HCT116 (cell line): ENCODE measurements at regions not wholly inside any gene's neighbourhood (a gene's known extent, or its start where the extent isn't known, plus 50 kb on each side); places are given as distances from the start of the nearest gene placed in this dataset.

Experiments used
- ATAC-seq: fragments of 200-7000 bp; cut with Tn5 transposase; 2 replicates; pipeline ENCODE4 v1.9.1; 2020; ENCODE audit warnings: mild to moderate bottlenecking, moderate library complexity
- BruUV-seq: library from RNA; stranded (reverse); fragments of 400-500 nt; replicated peaks from 2 replicates; lab custom pipeline; 2021; lab: Mats Ljungman, UMichigan
- CTCF ChIA-PET: fragments of 300-600 bp; sonication (Branson Sonifier 250); formaldehyde crosslinking; loops from one replicate; lab custom pipeline; 2021; ENCODE audit warnings: antibody characterized with exemption; lab: Charles Lee
- POLR2A ChIA-PET: fragments of 300-600, 350-600 bp; sonication (Branson Sonifier 250); formaldehyde crosslinking; loops from one replicate; lab custom pipeline; 2021; ENCODE audit warnings: antibody characterized with exemption; lab: Charles Lee
- RAD21 ChIA-PET, 2 experiments: fragments of 300-600 bp; sonication (Branson Sonifier 250); formaldehyde crosslinking; loops; one replicate each; lab custom pipeline; 2023; ENCODE audit warnings: low total read pairs in 2 of 2; ENCODE audit not compliant: uncharacterized antibody in 2 of 2, unreplicated experiment in 2 of 2, low non-redundant PET in 1 of 2; lab: Charles Lee
- DNase-seq: peaks from one replicate; pipeline ENCODE4 v3.0.0-alpha.2; 2010; ENCODE audit warnings: low read depth, low spot score
- H2AFZ ChIP-seq: fragments of 200-600 bp; shearing (Covaris generic), sonication (generic); 2 replicates; pipeline ENCODE4 v1.6.1; 2017; ENCODE audit warnings: low read depth, mixed run types, mixed read lengths, antibody characterized with exemption, low read length; ENCODE audit not compliant: poor library complexity, severe bottlenecking
- H3K27ac ChIP-seq: 2 replicates; pipeline ENCODE4 v1.5.1; 2012; ENCODE audit warnings: low read depth, low read length
- H3K27me3 ChIP-seq: fragments of 200-600 bp; sonication (generic); 2 replicates; pipeline ENCODE4 v1.6.1; 2016; ENCODE audit warnings: mixed run types, low read length, mixed read lengths; ENCODE audit not compliant: insufficient read depth
- H3K36me3 ChIP-seq, 2 experiments: fragments of 200-500 bp in 1 of 2; fragments of 200-600 bp in 1 of 2; sonication (Bioruptor generic) in 1 of 2; sonication (generic) in 1 of 2; 2 replicates each; pipeline versions ENCODE4 v1.5.1 to v1.6.1; 2014 to 2016; ENCODE audit warnings: low read length in 2 of 2, inconsistent platforms in 1 of 2, mixed read lengths in 1 of 2, mixed run types in 1 of 2; ENCODE audit not compliant: insufficient read depth in 2 of 2, control insufficient read depth in 1 of 2
- H3K4me1 ChIP-seq, 2 experiments: fragments of 200-600 bp in 1 of 2; sonication (generic) in 1 of 2; 2 replicates each; pipeline versions ENCODE4 v1.5.1 to v1.6.1; 2012 to 2017; ENCODE audit warnings: low read length in 2 of 2, inconsistent platforms in 1 of 2, mild to moderate bottlenecking in 1 of 2, mixed read lengths in 1 of 2, mixed run types in 1 of 2, moderate library complexity in 1 of 2; ENCODE audit not compliant: insufficient read depth in 2 of 2, control insufficient read depth in 1 of 2
- H3K4me2 ChIP-seq: fragments of 200-600 bp; sonication (generic); 2 replicates; pipeline ENCODE4 v1.6.1; 2017; ENCODE audit warnings: mixed run types, low read length, mixed read lengths
- H3K4me3 ChIP-seq, 2 experiments: fragments of 200-600 bp in 1 of 2; sonication (generic) in 1 of 2; replicated peaks in 1 of 2; 2 replicates each; pipeline ENCODE4 v1.5.1; 2011 to 2016; ENCODE audit warnings: low read length in 2 of 2, control low read depth in 1 of 2, low read depth in 1 of 2, mild to moderate bottlenecking in 1 of 2, mixed read lengths in 1 of 2, mixed run types in 1 of 2
- H3K79me2 ChIP-seq: fragments of 200-600 bp; sonication (generic); 2 replicates; pipeline ENCODE4 v1.6.1; 2017; ENCODE audit warnings: mild to moderate bottlenecking, mixed run types, low read length, moderate library complexity, mixed read lengths; ENCODE audit not compliant: insufficient read depth
- H3K9ac ChIP-seq: fragments of 200-600 bp; sonication (generic); 2 replicates; pipeline ENCODE4 v1.6.1; 2016; ENCODE audit warnings: low read length, mixed read lengths
- H3K9me2 ChIP-seq: fragments of 200-600 bp; sonication (generic), shearing (Covaris generic); 2 replicates; pipeline ENCODE4 v1.6.1; 2017; ENCODE audit warnings: mixed run types, mild to moderate bottlenecking, moderate library complexity; ENCODE audit not compliant: insufficient read depth
- H3K9me3 ChIP-seq, 2 experiments: fragments of 200-500 bp in 1 of 2; fragments of 200-600 bp in 1 of 2; sonication (Bioruptor generic) in 1 of 2; sonication (generic) in 1 of 2; 2 replicates each; pipeline ENCODE4 v1.6.1; 2014 to 2017; ENCODE audit warnings: low read length in 2 of 2, mixed read lengths in 2 of 2, inconsistent platforms in 1 of 2, low read depth in 1 of 2, mild to moderate bottlenecking in 1 of 2, mixed run types in 1 of 2, moderate library complexity in 1 of 2; ENCODE audit not compliant: control insufficient read depth in 1 of 2, insufficient read depth in 1 of 2
- H4K20me1 ChIP-seq: fragments of 200-600 bp; sonication (generic), shearing (Covaris generic); 2 replicates; pipeline ENCODE4 v1.6.1; 2017; ENCODE audit warnings: mixed run types, mild to moderate bottlenecking, moderate library complexity; ENCODE audit not compliant: insufficient read depth
- CBX3 ChIP-seq: IDR thresholded peaks from 2 replicates; pipeline ENCODE4 v1.6.1; 2012; ENCODE audit warnings: low read depth
- CEBPB ChIP-seq: IDR thresholded peaks from 2 replicates; pipeline ENCODE4 v1.6.1; 2012; ENCODE audit warnings: low read depth
- CTCF ChIP-seq, 3 experiments: fragments of 200-600 bp in 1 of 3; sonication (generic) in 1 of 3; IDR thresholded peaks in 2 of 3; conservative IDR thresholded peaks in 1 of 3; 2 replicates each; pipeline ENCODE4 v1.5.1; 2012 to 2017; ENCODE audit warnings: low read depth in 2 of 3, low read length in 2 of 3, antibody characterized with exemption in 1 of 3, borderline replicate concordance in 1 of 3, control low read depth in 1 of 3, mild to moderate bottlenecking in 1 of 3, mixed read lengths in 1 of 3, mixed run types in 1 of 3, moderate library complexity in 1 of 3; ENCODE audit not compliant: insufficient read depth in 1 of 3
- EGR1 ChIP-seq: IDR thresholded peaks from 2 replicates; pipeline ENCODE4 v1.6.1; 2012; ENCODE audit warnings: low read depth
- EZH2phosphoT487 ChIP-seq: fragments of 200-600 bp; IDR thresholded peaks from 2 replicates; pipeline ENCODE4 v1.6.1; 2018; ENCODE audit warnings: antibody characterized with exemption, borderline replicate concordance
- MAX ChIP-seq: IDR thresholded peaks from 2 replicates; pipeline ENCODE4 v1.6.1; 2012
- POLR2AphosphoS5 ChIP-seq: IDR thresholded peaks from 2 replicates; pipeline ENCODE4 v1.6.1; 2011; ENCODE audit warnings: mild to moderate bottlenecking, low read depth, low read length, moderate library complexity
- RAD21 ChIP-seq: IDR thresholded peaks from 2 replicates; pipeline ENCODE4 v1.6.1; 2012; ENCODE audit warnings: low read depth, mild to moderate bottlenecking
- SIN3A ChIP-seq: IDR thresholded peaks from 2 replicates; pipeline ENCODE4 v1.6.1; 2012; ENCODE audit warnings: low read depth
- TCF7L2 ChIP-seq: IDR thresholded peaks from 2 replicates; pipeline ENCODE4 v1.7.0; 2011; ENCODE audit warnings: borderline replicate concordance, inconsistent platforms; ENCODE audit not compliant: insufficient read depth, insufficient read length; ENCODE audit errors: extremely low read depth
- ZBTB33 ChIP-seq: IDR thresholded peaks from 2 replicates; pipeline ENCODE4 v1.6.1; 2011; ENCODE audit warnings: mild to moderate bottlenecking, low read length, moderate library complexity; ENCODE audit not compliant: insufficient replicate concordance; ENCODE audit errors: extremely low read depth
- ZFX ChIP-seq: fragments of 450-650 bp; IDR thresholded peaks from 2 replicates; pipeline ENCODE4 v1.6.1; 2017
- ZNF274 ChIP-seq: fragments of 200-500 bp; sonication (Bioruptor generic); IDR thresholded peaks from 2 replicates; pipeline ENCODE4 v1.6.1; 2014; ENCODE audit warnings: mild to moderate bottlenecking, low read depth, low read length, inconsistent platforms
- intact Hi-C: fragments of 100-400 bp; cut with micrococcal nuclease; formaldehyde crosslinking; loops from 2 replicates; pipeline ENCODE4 v1.10.0; 2022

DNA sequence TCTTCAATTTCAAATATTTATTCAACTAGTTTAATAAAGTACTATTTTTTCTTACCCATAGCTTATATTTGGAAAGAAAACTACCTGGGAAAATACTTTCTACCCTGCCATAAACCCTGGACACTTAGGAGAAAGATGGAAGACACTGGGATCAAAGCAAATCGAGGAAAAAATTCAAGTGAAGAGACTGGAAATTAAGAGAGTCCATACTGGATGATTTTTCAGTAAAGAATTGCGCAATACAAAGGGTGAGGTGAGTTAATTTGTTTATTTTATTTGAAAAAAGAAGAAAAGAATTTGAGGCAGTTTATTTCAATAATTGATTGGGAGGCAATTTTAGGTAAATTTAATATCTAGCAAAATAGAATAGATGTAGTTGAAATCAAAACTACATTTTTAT is 331.8 kb upstream of the ITGA1 start (continued):
- TF ChIP-seq ZBTB33, result no peak
- no peak for TF ChIP-seq CTCF (IDR thresholded peaks at IDR 0.05 in 2 of 3, conservative IDR thresholded peaks at IDR 0.05 in 1 of 3; ENCODE audit: borderline replicate concordance in 1 of 3, insufficient read depth in 1 of 3, low read depth in 2 of 3, low read length in 2 of 3)
- TF ChIP-seq POLR2AphosphoS5, result no peak
- TF ChIP-seq EZH2phosphoT487, result no peak
- TF ChIP-seq SIN3A, result no peak
- TF ChIP-seq CBX3, result no peak

- ChIA-PET CTCF (interaction anchor here (1.0 kb wide), 1 partner anchor 10 kb away, joined by 3 read pairs; no protein-coding TSS in a partner anchor), POLR2A (no interaction called here), RAD21 (no interaction called here)
- TF ChIP-seq TCF7L2 (no peak), RAD21 (no peak), MAX (no peak), EZH2phosphoT487 (no peak), CTCF (IDR thresholded peaks at IDR 0.05 in 2 of 3, conservative IDR thresholded peaks at IDR 0.05 in 1 of 3; ENCODE audit: borderline replicate concordance in 1 of 3, insufficient read depth in 1 of 3, low read depth in 2 of 3, low read length in 2 of 3) (no peak), POLR2AphosphoS5 (no peak), ZFX (no peak), EGR1 (no peak), ZNF274 (no peak), ZBTB33 (no peak), CBX3 (no peak), CEBPB (no peak)
- H3K9me2 ChIP-seq, result no peaks in the 10 kb centered on the region
- H3K4me2 ChIP-seq, result no peak overlapping the region
- no peaks in the 10 kb centered on the region for H3K4me1 ChIP-seq
- H3K27me3 ChIP-seq, result no peaks in the 10 kb centered on the region
- no TSS peak for BruUV-seq
- no peaks in the 10 kb centered on the region for H4K20me1 ChIP-seq
- no peak overlapping the region for H3K27ac ChIP-seq
- intact Hi-C loops, result no loop called here
- no peak for ATAC-seq
- H3K36me3 ChIP-seq, result no peaks in the 10 kb centered on the region
- H3K9ac ChIP-seq, result no peak overlapping the region
- H3K79me2 ChIP-seq, result no peaks in the 10 kb centered on the region
- H3K9me3 ChIP-seq, result no peaks in the 10 kb centered on the region
- no peak overlapping the region for H3K4me3 ChIP-seq
- DNase-seq, result no peak
- H2AFZ ChIP-seq, result no peak overlapping the region
Measured at GRCh38 chr5:52457810-52458209, 329.9 kb upstream of the ITGA1 start.
